ENCODE measurements at regions not wholly inside any gene's neighbourhood (a gene's known extent, or its start where the extent isn't known, plus 50 kb on each side); places are given as distances from the start of the nearest gene placed in this dataset.
"Not testable (repeated sequence)": the region's sequence is repeated elsewhere in the genome, so short reads cannot be mapped to it uniquely, and the experiment has no call there.

- DNase-seq = no peak
Observed at GRCh38 chr3:73177827-73178226, 116.4 kb downstream of the EBLN2 start.

- DNase-seq = no peak
Observed at GRCh38 chr3:73179601-73180000, 118.1 kb downstream of the EBLN2 start.

GRCh38 chr3:73186741-73187140, 125.3 kb downstream of the EBLN2 start:
- no peak for DNase-seq

- no peak for DNase-seq
Observed at GRCh38 chr3:73187328-73187727, 125.9 kb downstream of the EBLN2 start.

- DNase-seq = no peak
Observed at GRCh38 chr3:73188707-73189106, 127.2 kb downstream of the EBLN2 start.

- no peak for DNase-seq
Observed at GRCh38 chr3:73192036-73192738, 130.7 kb downstream of the EBLN2 start.

GRCh38 chr3:73193943-73194342, 132.5 kb downstream of the EBLN2 start:
- not testable (repeated sequence) for DNase-seq

GRCh38 chr3:73197187-73197586, 135.7 kb downstream of the EBLN2 start:
- no peak for DNase-seq

- no peak for DNase-seq
Observed at GRCh38 chr3:73203101-73203500, 141.6 kb downstream of the EBLN2 start.

GRCh38 chr3:73203633-73204032, 142.2 kb downstream of the EBLN2 start:
- DNase-seq = no peak

- no peak for DNase-seq
Observed at GRCh38 chr3:73204841-73205240, 143.4 kb downstream of the EBLN2 start.

GRCh38 chr3:73206030-73206429, 144.6 kb downstream of the EBLN2 start:
- no peak for DNase-seq

- DNase-seq = no peak
Observed at GRCh38 chr3:73207946-73208440, 146.5 kb downstream of the EBLN2 start.

- DNase-seq = no peak
Observed at GRCh38 chr3:73210759-73211158, 149.3 kb downstream of the EBLN2 start.

GRCh38 chr3:73212683-73213082, 151.2 kb downstream of the EBLN2 start:
- no peak for DNase-seq

- no peak for DNase-seq
Observed at GRCh38 chr3:73213896-73214295, 152.4 kb downstream of the EBLN2 start.

- no peak for DNase-seq
Observed at GRCh38 chr3:73214846-73215245, 153.4 kb downstream of the EBLN2 start.

- DNase-seq = no peak
Observed at GRCh38 chr3:73215281-73215680, 153.8 kb downstream of the EBLN2 start.

GRCh38 chr3:73215901-73216300, 154.4 kb downstream of the EBLN2 start:
- DNase-seq = no peak

GRCh38 chr3:73216310-73216709, 154.9 kb downstream of the EBLN2 start:
- no peak for DNase-seq

GRCh38 chr3:73222126-73222525, 160.7 kb downstream of the EBLN2 start:
- DNase-seq = no peak

GRCh38 chr3:73225146-73225855, 163.8 kb downstream of the EBLN2 start:
- DNase-seq = no peak

- no peak for DNase-seq
Observed at GRCh38 chr3:73225991-73226390, 164.5 kb downstream of the EBLN2 start.

Data from anterior cingulate cortex (tissue), 58 donors.